Spleen (tissue), 11 donors: ENCODE measurements at regions not wholly inside any gene's neighbourhood (a gene's known extent, or its start where the extent isn't known, plus 50 kb on each side); places are given as distances from the start of the nearest gene placed in this dataset.

Source experiments
- DNase-seq: peaks from one replicate; pipeline ENCODE4 v3.0.0-alpha.2; 2020
- H3K27ac ChIP-seq, 8 donors: fragments of 200-600 bp; sonication (generic) in 7 of 8; 1 replicate in 4 of 8; 2 replicates in 4 of 8; pipeline versions ENCODE4 v1.5.0 to v1.8.0; 2016 to 2021; ENCODE audit warnings: inconsistent platforms in 4 of 8, mild to moderate bottlenecking in 4 of 8, moderate library complexity in 1 of 8
- H3K27me3 ChIP-seq, 7 donors: fragments of 200-600 bp; sonication (generic) in 6 of 7; replicated peaks in 1 of 7; 1 replicate in 4 of 7; 2 replicates in 3 of 7; pipeline versions ENCODE4 v1.5.0 to v1.8.0; 2016 to 2021; ENCODE audit warnings: inconsistent platforms in 3 of 7, mild to moderate bottlenecking in 1 of 7
- H3K36me3 ChIP-seq, 6 donors: fragments of 200-600 bp; sonication (generic) in 5 of 6; 1 replicate in 4 of 6; 2 replicates in 2 of 6; pipeline versions ENCODE4 v1.5.0 to v1.8.0; 2016 to 2021; ENCODE audit warnings: inconsistent platforms in 2 of 6
- H3K4me1 ChIP-seq, 6 donors: fragments of 200-600 bp; sonication (generic) in 5 of 6; 1 replicate in 3 of 6; 2 replicates in 3 of 6; pipeline versions ENCODE4 v1.5.0 to v1.8.0; 2016 to 2021; ENCODE audit warnings: inconsistent platforms in 3 of 6
- H3K4me3 ChIP-seq, 8 donors: fragments of 200-600 bp; sonication (generic) in 7 of 8; 1 replicate in 4 of 8; 2 replicates in 4 of 8; pipeline versions ENCODE4 v1.5.0 to v1.8.0; 2016 to 2021; ENCODE audit warnings: inconsistent platforms in 4 of 8, mild to moderate bottlenecking in 4 of 8, moderate library complexity in 2 of 8
- H3K9me3 ChIP-seq, 8 donors: fragments of 200-600 bp; sonication (generic) in 7 of 8; 1 replicate in 4 of 8; 2 replicates in 4 of 8; pipeline versions ENCODE4 v1.5.0 to v1.8.0; 2016 to 2021; ENCODE audit warnings: inconsistent platforms in 4 of 8
- POLR2A ChIP-seq, 3 donors: fragments of 450-650 bp; IDR thresholded peaks; one replicate each; pipeline ENCODE4 v1.5.1; 2017; ENCODE audit warnings: antibody characterized with exemption in 3 of 3, mild to moderate bottlenecking in 1 of 3
- POLR2AphosphoS5 ChIP-seq, 3 donors: sonication (generic); formaldehyde crosslinking; IDR thresholded peaks; one replicate each; pipeline ENCODE4 v1.5.1; 2017; ENCODE audit warnings: antibody characterized with exemption in 3 of 3
- WGBS, 5 donors: extraction: QIAGEN DNeasy Blood & Tissue Kit in 3 of 5; methylation state at CpG; one replicate each; pipeline versions ENCODE4 v1.1.5 to v1.1.7; 2013 to 2018; 5-methylcytosine and 5-hydroxymethylcytosine counted together
- intact Hi-C: fragments of 100-400 bp; cut with DNase I; formaldehyde crosslinking; loops from one replicate; pipeline ENCODE4 v1.15.0; 2023; ENCODE audit warnings: low total_unique reads
- TF ChIP-seq, protein P1 (sequence below), 11 experiments: fragments of 200-600 bp in 7 of 11; fragments of 450-650 bp in 4 of 11; sonication (generic) in 4 of 11; IDR thresholded peaks in 8 of 11; conservative IDR thresholded peaks in 3 of 11; 1 replicate in 7 of 11; 2 replicates in 4 of 11; pipeline versions ENCODE4 v1.4.0 to v1.8.0; 2016 to 2021; ENCODE audit warnings: antibody characterized with exemption in 11 of 11, inconsistent platforms in 4 of 11, mild to moderate bottlenecking in 1 of 11
- donor health status: healthy with polysubstance abuse.
- donor health status: DM: no; HTN: no; CAD: no; lungs with moderate emphysema.
- donor health status: DM: no; HTN: no; CAD: no.
- donor health status: Bipolar disorder and iron deficiency.
- donor health status: healthy.
- donor health status: DM: no; HTN: no; CAD: no.
- donor health status: DM: yes; HTN: yes; CAD: no.

DNA sequence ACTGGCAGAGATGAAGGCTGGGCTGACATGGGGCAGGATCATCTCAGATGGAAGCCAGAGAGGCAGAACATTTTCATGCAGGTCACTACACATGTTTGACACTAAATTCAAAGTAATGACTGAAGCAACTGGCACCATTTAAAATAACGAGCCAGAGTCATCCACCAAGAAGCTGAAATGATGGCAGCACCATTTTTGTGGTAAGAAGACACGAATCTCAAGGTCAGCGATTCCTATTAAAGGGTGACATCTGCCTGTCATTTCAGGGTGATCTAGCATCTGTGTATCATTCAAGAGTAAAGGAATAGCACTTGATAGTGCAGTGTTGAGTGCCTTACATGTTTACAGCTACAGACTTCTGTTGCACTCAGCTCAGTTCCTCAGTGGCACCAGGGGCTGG, 113.4 kb upstream of the C11orf87 start:
- Histone ChIP-seq H3K4me1 (peaks cover 0 to 1% (median 0%) of the 10 kb centered on the region in 6 donors), H3K27me3 (no peaks in the 10 kb centered on the region), H3K36me3 (no peaks in the 10 kb centered on the region), H3K9me3 (no peaks in the 10 kb centered on the region), H3K4me3 (no peak overlapping the region), H3K27ac (no peak overlapping the region)
- TF ChIP-seq, protein P1, sequence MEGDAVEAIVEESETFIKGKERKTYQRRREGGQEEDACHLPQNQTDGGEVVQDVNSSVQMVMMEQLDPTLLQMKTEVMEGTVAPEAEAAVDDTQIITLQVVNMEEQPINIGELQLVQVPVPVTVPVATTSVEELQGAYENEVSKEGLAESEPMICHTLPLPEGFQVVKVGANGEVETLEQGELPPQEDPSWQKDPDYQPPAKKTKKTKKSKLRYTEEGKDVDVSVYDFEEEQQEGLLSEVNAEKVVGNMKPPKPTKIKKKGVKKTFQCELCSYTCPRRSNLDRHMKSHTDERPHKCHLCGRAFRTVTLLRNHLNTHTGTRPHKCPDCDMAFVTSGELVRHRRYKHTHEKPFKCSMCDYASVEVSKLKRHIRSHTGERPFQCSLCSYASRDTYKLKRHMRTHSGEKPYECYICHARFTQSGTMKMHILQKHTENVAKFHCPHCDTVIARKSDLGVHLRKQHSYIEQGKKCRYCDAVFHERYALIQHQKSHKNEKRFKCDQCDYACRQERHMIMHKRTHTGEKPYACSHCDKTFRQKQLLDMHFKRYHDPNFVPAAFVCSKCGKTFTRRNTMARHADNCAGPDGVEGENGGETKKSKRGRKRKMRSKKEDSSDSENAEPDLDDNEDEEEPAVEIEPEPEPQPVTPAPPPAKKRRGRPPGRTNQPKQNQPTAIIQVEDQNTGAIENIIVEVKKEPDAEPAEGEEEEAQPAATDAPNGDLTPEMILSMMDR (IDR thresholded peaks at IDR 0.05 in 8 of 11, conservative IDR thresholded peaks at IDR 0.05 in 3 of 11) = no peak
- TF ChIP-seq POLR2A (IDR thresholded peaks at IDR 0.05) (no peak), POLR2AphosphoS5 (IDR thresholded peaks at IDR 0.05) (no peak)
- WGBS, 5 donors = 67 to 84% (median 78%) methylated on average over 3 of the region's 3 CpGs
- no peak for DNase-seq
- intact Hi-C loops = no loop called here

DNA sequence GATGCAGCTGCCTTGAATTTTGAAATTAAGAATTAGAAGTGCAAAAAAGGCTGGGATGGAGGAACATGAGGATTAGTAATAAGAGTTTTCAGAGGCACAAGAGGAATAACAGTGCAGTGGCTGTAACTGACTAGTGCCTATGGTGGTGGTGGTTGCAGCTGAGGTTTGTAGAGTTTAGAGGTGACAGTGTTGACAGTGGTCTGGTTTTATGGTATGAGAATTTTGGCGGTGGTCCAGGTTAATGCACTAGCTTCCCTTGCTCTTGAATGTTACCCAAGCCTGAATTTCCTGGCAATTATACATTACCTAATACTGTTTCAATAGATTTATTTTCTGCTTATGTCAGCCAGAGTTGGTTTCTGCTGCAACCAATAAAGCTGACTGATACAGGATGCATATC, 112.8 kb upstream of the C11orf87 start:
- no peak for DNase-seq
- 48 to 77% (median 50%) methylated on average over 1 of the region's 1 CpG for WGBS, 5 donors
- no peaks in the 10 kb centered on the region for H3K4me1 ChIP-seq
- no peaks in the 10 kb centered on the region for H3K36me3 ChIP-seq
- H3K9me3 ChIP-seq = no peaks in the 10 kb centered on the region
- no peak overlapping the region for H3K4me3 ChIP-seq
- TF ChIP-seq, protein P1 (IDR thresholded peaks at IDR 0.05 in 8 of 11, conservative IDR thresholded peaks at IDR 0.05 in 3 of 11) = no peak
- TF ChIP-seq POLR2AphosphoS5 (IDR thresholded peaks at IDR 0.05) = no peak
- TF ChIP-seq POLR2A (IDR thresholded peaks at IDR 0.05) = no peak
- no peak overlapping the region for H3K27ac ChIP-seq
- no peaks in the 10 kb centered on the region for H3K27me3 ChIP-seq
- intact Hi-C loops = no loop called here

DNA sequence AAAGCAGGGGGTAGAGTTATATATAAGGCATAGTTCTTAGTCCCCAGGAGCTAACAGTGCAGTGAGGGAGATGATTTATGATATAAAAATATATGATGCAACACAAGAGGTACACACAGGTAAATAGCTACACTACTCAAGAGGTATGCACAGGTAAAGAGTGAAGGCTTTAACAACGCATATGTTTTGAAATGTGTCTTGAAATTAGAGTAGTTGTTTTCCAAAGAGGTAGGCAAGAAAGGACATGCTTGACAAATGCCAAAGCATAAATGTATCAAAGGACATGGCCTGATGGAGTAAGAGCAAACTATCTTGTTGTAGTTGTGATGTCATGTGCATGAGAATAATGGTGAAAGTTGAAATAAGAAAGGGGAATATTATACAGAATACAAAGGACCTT, 104.3 kb upstream of the C11orf87 start:
- intact Hi-C loops = no loop called here
- H3K36me3 ChIP-seq = no peaks in the 10 kb centered on the region
- no peak overlapping the region for H3K4me3 ChIP-seq
- DNase-seq = no peak
- no peak overlapping the region for H3K27ac ChIP-seq
- WGBS, 5 donors = 90 to 98% (median 92%) methylated on average over 1 of the region's 1 CpG
- no peaks in the 10 kb centered on the region for H3K9me3 ChIP-seq
- no peaks in the 10 kb centered on the region for H3K4me1 ChIP-seq
- H3K27me3 ChIP-seq = no peaks in the 10 kb centered on the region
- TF ChIP-seq, protein P1 (IDR thresholded peaks at IDR 0.05 in 8 of 11, conservative IDR thresholded peaks at IDR 0.05 in 3 of 11) = no peak
- no peak for TF ChIP-seq POLR2A (IDR thresholded peaks at IDR 0.05)
- TF ChIP-seq POLR2AphosphoS5 (IDR thresholded peaks at IDR 0.05) = no peak

DNA sequence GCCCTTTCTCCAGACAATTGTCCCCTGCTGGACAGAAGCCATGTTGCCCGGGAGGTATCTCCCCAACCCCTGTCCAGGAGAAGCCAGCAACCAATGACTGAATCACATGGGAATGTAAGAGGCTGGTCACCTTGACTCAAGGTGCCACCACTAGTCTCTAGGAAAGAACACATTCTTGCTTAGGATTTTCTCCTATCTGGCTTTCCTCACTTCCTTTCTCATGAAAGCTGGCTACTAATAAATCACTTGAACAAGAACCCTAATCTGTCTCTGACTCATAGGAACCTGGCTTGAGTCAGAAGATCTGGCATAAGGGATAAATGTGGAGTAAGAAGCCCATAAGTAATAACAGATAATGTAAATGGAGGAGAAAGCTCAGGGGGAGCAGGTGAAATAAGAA, 101.4 kb upstream of the C11orf87 start:
- no peaks in the 10 kb centered on the region for H3K27me3 ChIP-seq
- intact Hi-C loops = no loop called here
- H3K9me3 ChIP-seq = no peaks in the 10 kb centered on the region

More for the DNA sequence above, 101.4 kb upstream of the C11orf87 start:
- no peak for TF ChIP-seq POLR2A (IDR thresholded peaks at IDR 0.05)
- TF ChIP-seq, protein P1 (IDR thresholded peaks at IDR 0.05 in 8 of 11, conservative IDR thresholded peaks at IDR 0.05 in 3 of 11) = no peak
- no peak for TF ChIP-seq POLR2AphosphoS5 (IDR thresholded peaks at IDR 0.05)
- H3K36me3 ChIP-seq = no peaks in the 10 kb centered on the region
- 64 to 82% (median 68%) methylated on average over 1 of the region's 1 CpG for WGBS, 5 donors
- no peak for DNase-seq
- no peak overlapping the region for H3K4me3 ChIP-seq
- H3K4me1 ChIP-seq = no peaks in the 10 kb centered on the region
- no peak overlapping the region for H3K27ac ChIP-seq
